Peyer's patch (tissue), 4 donors: ENCODE measurements at regions not wholly inside any gene's neighbourhood (a gene's known extent, or its start where the extent isn't known, plus 50 kb on each side); places are given as distances from the start of the nearest gene placed in this dataset.
"Not testable (repeated sequence)": the region's sequence is repeated elsewhere in the genome, so short reads cannot be mapped to it uniquely, and the experiment has no call there.

Source experiments
- DNase-seq, 3 donors: peaks; one replicate each; pipeline ENCODE4 v3.0.0-alpha.2; 2017 to 2019
- H3K27ac ChIP-seq, 4 donors: fragments of 200-600 bp; sonication (generic); one replicate each; pipeline ENCODE4 v1.5.1; 2016 to 2019
- H3K27me3 ChIP-seq, 2 donors: fragments of 200-600 bp; sonication (generic); one replicate each; pipeline ENCODE4 v1.5.1; 2019
- H3K36me3 ChIP-seq, 3 donors: fragments of 200-600 bp; sonication (generic); one replicate each; pipeline ENCODE4 v1.5.1; 2016 to 2019
- H3K4me1 ChIP-seq, 4 donors: fragments of 200-600 bp; sonication (generic); one replicate each; pipeline ENCODE4 v1.5.1; 2016 to 2019
- H3K4me3 ChIP-seq, 4 donors: fragments of 200-600 bp; sonication (generic); 1 replicate in 3 of 4; 2 replicates in 1 of 4; pipeline ENCODE4 v1.5.1; 2016 to 2019; ENCODE audit warnings: mild to moderate bottlenecking in 1 of 4
- H3K9me3 ChIP-seq, 4 donors: fragments of 200-600 bp; sonication (generic); one replicate each; pipeline ENCODE4 v1.5.1; 2016 to 2019; ENCODE audit warnings: mild to moderate bottlenecking in 1 of 4
- CTCF ChIP-seq, 6 experiments: fragments of 450-650 bp in 4 of 6; fragments of 200-600 bp in 2 of 6; sonication (generic) in 1 of 6; IDR thresholded peaks; one replicate each; pipeline ENCODE4 v1.5.1; 2017 to 2019; ENCODE audit warnings: antibody characterized with exemption in 6 of 6, mild to moderate bottlenecking in 3 of 6, moderate library complexity in 1 of 6
- POLR2A ChIP-seq, 2 donors: fragments of 450-650 bp; IDR thresholded peaks; one replicate each; pipeline ENCODE4 v1.5.1; 2017; ENCODE audit warnings: antibody characterized with exemption in 2 of 2, mild to moderate bottlenecking in 2 of 2, moderate library complexity in 2 of 2

- H3K4me1 ChIP-seq, result no peaks in the 10 kb centered on the region
- no peak overlapping the region for H3K4me3 ChIP-seq
- TF ChIP-seq CTCF (IDR thresholded peaks at IDR 0.05), result no peak
- TF ChIP-seq POLR2A (IDR thresholded peaks at IDR 0.05), result no peak
- H3K9me3 ChIP-seq, result no peaks in the 10 kb centered on the region
- H3K27ac ChIP-seq, result no peak overlapping the region
- no peaks in the 10 kb centered on the region for H3K27me3 ChIP-seq
- no peaks in the 10 kb centered on the region for H3K36me3 ChIP-seq
- no peak for DNase-seq
Measured at GRCh38 chrX:95729401-95729800, 955.2 kb upstream of the DIAPH2 start.

GRCh38 chrX:95733426-95733825 is 951.2 kb upstream of the DIAPH2 start:
- Histone ChIP-seq H3K36me3 (no peaks in the 10 kb centered on the region), H3K4me1 (no peaks in the 10 kb centered on the region), H3K27ac (no peak overlapping the region), H3K27me3 (no peaks in the 10 kb centered on the region), H3K4me3 (no peak overlapping the region), H3K9me3 (no peaks in the 10 kb centered on the region)
- no peak for DNase-seq
- TF ChIP-seq POLR2A (IDR thresholded peaks at IDR 0.05), result no peak
- no peak for TF ChIP-seq CTCF (IDR thresholded peaks at IDR 0.05)

GRCh38 chrX:95754411-95754810 is 930.2 kb upstream of the DIAPH2 start:
- H3K4me3 ChIP-seq, result no peak overlapping the region
- DNase-seq, result no peak
- no peak for TF ChIP-seq CTCF (IDR thresholded peaks at IDR 0.05)
- no peak for TF ChIP-seq POLR2A (IDR thresholded peaks at IDR 0.05)
- no peak overlapping the region for H3K27ac ChIP-seq
- H3K27me3 ChIP-seq, result no peaks in the 10 kb centered on the region
- H3K9me3 ChIP-seq, result no peaks in the 10 kb centered on the region
- H3K4me1 ChIP-seq, result no peaks in the 10 kb centered on the region
- no peaks in the 10 kb centered on the region for H3K36me3 ChIP-seq

- Histone ChIP-seq H3K27me3 (no peaks in the 10 kb centered on the region), H3K27ac (no peak overlapping the region), H3K36me3 (no peaks in the 10 kb centered on the region), H3K4me1 (no peaks in the 10 kb centered on the region), H3K9me3 (no peaks in the 10 kb centered on the region), H3K4me3 (no peak overlapping the region)
- DNase-seq, result no peak
- TF ChIP-seq CTCF (IDR thresholded peaks at IDR 0.05) (no peak), POLR2A (IDR thresholded peaks at IDR 0.05) (no peak)
Measured at GRCh38 chrX:95760356-95760755, 924.3 kb upstream of the DIAPH2 start.

GRCh38 chrX:95762716-95763115 is 921.9 kb upstream of the DIAPH2 start:
- Histone ChIP-seq H3K36me3 (no peaks in the 10 kb centered on the region), H3K4me1 (no peaks in the 10 kb centered on the region), H3K27me3 (no peaks in the 10 kb centered on the region), H3K9me3 (no peaks in the 10 kb centered on the region), H3K27ac (no peak overlapping the region), H3K4me3 (no peak overlapping the region)
- DNase-seq, result no peak
- no peak for TF ChIP-seq POLR2A (IDR thresholded peaks at IDR 0.05)
- no peak for TF ChIP-seq CTCF (IDR thresholded peaks at IDR 0.05)

GRCh38 chrX:95764972-95765451 is 919.6 kb upstream of the DIAPH2 start:
- Histone ChIP-seq H3K9me3 (no peaks in the 10 kb centered on the region), H3K27ac (no peak overlapping the region), H3K27me3 (no peaks in the 10 kb centered on the region), H3K36me3 (no peaks in the 10 kb centered on the region), H3K4me1 (no peaks in the 10 kb centered on the region), H3K4me3 (no peak overlapping the region)
- DNase-seq, result no peak
- TF ChIP-seq CTCF (IDR thresholded peaks at IDR 0.05), result peak in 3 of 6 experiments; percentile 11 to 62 (median 34)
- no peak for TF ChIP-seq POLR2A (IDR thresholded peaks at IDR 0.05)

GRCh38 chrX:95771198-95771597 is 913.4 kb upstream of the DIAPH2 start:
- H3K36me3 ChIP-seq, DNase-seq, H3K27me3 ChIP-seq, H3K9me3 ChIP-seq, H3K4me1 ChIP-seq, H3K27ac ChIP-seq, H3K4me3 ChIP-seq: not testable (repeated sequence)
